HEK293 (cell line): ENCODE measurements at regions not wholly inside any gene's neighbourhood (a gene's known extent, or its start where the extent isn't known, plus 50 kb on each side); places are given as distances from the start of the nearest gene placed in this dataset.

Experiments used
- CTCF ChIA-PET: fragments of 350-600 bp; formaldehyde crosslinking; extraction: SDS; loops from one replicate; lab custom pipeline; 2021; ENCODE audit warnings: antibody characterized with exemption; lab: Yijun Ruan, JAX
- POLR2A ChIA-PET: fragments of 300-600 bp; formaldehyde crosslinking; extraction: SDS; loops from one replicate; lab custom pipeline; 2020; ENCODE audit warnings: antibody characterized with exemption, inconsistent platforms; lab: Yijun Ruan, JAX
- H3K27ac ChIP-seq: fragments of 200-500 bp; sonication (Bioruptor generic); 2 replicates; pipeline ENCODE4 v1.5.1; 2014; ENCODE audit warnings: low read depth, low read length, control low read depth, inconsistent platforms; ENCODE audit errors: extremely low read depth
- H3K36me3 ChIP-seq, 2 experiments: fragments of 200-500 bp in 1 of 2; sonication (Bioruptor generic) in 1 of 2; 1 replicate in 1 of 2; 2 replicates in 1 of 2; pipeline ENCODE4 v1.5.1; 2014 to 2017; ENCODE audit warnings: inconsistent platforms in 2 of 2, low read length in 2 of 2; ENCODE audit not compliant: control insufficient read depth in 2 of 2, insufficient read depth in 1 of 2
- H3K4me1 ChIP-seq: fragments of 200-500 bp; sonication (Bioruptor generic); 2 replicates; pipeline ENCODE4 v1.5.1; 2014; ENCODE audit warnings: mild to moderate bottlenecking, low read length, inconsistent platforms; ENCODE audit not compliant: control insufficient read depth, insufficient read depth
- H3K4me3 ChIP-seq: 2 replicates; pipeline ENCODE4 v1.5.1; 2011; ENCODE audit warnings: low read depth, mild to moderate bottlenecking, control low read depth, low read length, moderate library complexity
- H3K9me3 ChIP-seq: fragments of 200-500 bp; sonication (Bioruptor generic); 2 replicates; pipeline ENCODE4 v1.5.1; 2014; ENCODE audit warnings: low read depth, low read length, inconsistent platforms; ENCODE audit not compliant: control insufficient read depth, insufficient read depth
- BCL11B ChIP-seq: fragments of 450-650 bp; formaldehyde crosslinking; IDR thresholded peaks from 2 replicates; pipeline ENCODE4 v1.5.1; 2016; ENCODE audit warnings: low read depth, missing biosample characterization, missing genetic modification characterization
- KLF1 ChIP-seq: fragments of 450-650 bp; formaldehyde crosslinking; IDR thresholded peaks from 2 replicates; pipeline ENCODE4 v1.5.1; 2016; ENCODE audit warnings: missing biosample characterization, missing genetic modification characterization
- SALL2 ChIP-seq: fragments of 450-650 bp; formaldehyde crosslinking; IDR thresholded peaks from 2 replicates; pipeline ENCODE4 v1.5.0; 2017; ENCODE audit warnings: missing biosample characterization, mild to moderate bottlenecking, missing genetic modification characterization, borderline replicate concordance
- SCRT2 ChIP-seq: fragments of 450-650 bp; formaldehyde crosslinking; IDR thresholded peaks from 2 replicates; pipeline ENCODE4 v1.5.1; 2016; ENCODE audit warnings: missing biosample characterization, missing genetic modification characterization
- TRIM28 ChIP-seq: IDR thresholded peaks from 2 replicates; pipeline ENCODE4 v1.6.1; 2011; ENCODE audit warnings: low read length, control low read depth, borderline replicate concordance
- ZFP41 ChIP-seq: fragments of 450-650 bp; formaldehyde crosslinking; IDR thresholded peaks from 2 replicates; pipeline ENCODE4 v1.5.1; 2016; ENCODE audit warnings: missing biosample characterization, missing genetic modification characterization, borderline replicate concordance
- ZNF169 ChIP-seq: fragments of 450-650 bp; formaldehyde crosslinking; IDR thresholded peaks from 2 replicates; pipeline ENCODE4 v1.5.1; 2016; ENCODE audit warnings: missing biosample characterization, missing genetic modification characterization
- ZNF221 ChIP-seq: fragments of 450-650 bp; formaldehyde crosslinking; IDR thresholded peaks from 2 replicates; pipeline ENCODE4 v1.5.1; 2017; ENCODE audit warnings: missing biosample characterization, missing genetic modification characterization, borderline replicate concordance
- ZNF24 ChIP-seq: fragments of 450-650 bp; formaldehyde crosslinking; IDR thresholded peaks from 2 replicates; pipeline ENCODE4 v1.5.1; 2016; ENCODE audit warnings: missing biosample characterization, missing genetic modification characterization
- ZNF311 ChIP-seq: fragments of 450-650 bp; formaldehyde crosslinking; IDR thresholded peaks from 2 replicates; pipeline ENCODE4 v1.5.1; 2017; ENCODE audit warnings: missing biosample characterization, missing genetic modification characterization, borderline replicate concordance
- ZNF391 ChIP-seq: fragments of 450-650 bp; formaldehyde crosslinking; IDR thresholded peaks from 2 replicates; pipeline ENCODE4 v1.5.1; 2016; ENCODE audit warnings: low read depth, missing biosample characterization, missing genetic modification characterization, borderline replicate concordance
- ZNF416 ChIP-seq: fragments of 450-650 bp; formaldehyde crosslinking; IDR thresholded peaks from 2 replicates; pipeline ENCODE4 v1.5.1; 2016; ENCODE audit warnings: missing biosample characterization, missing genetic modification characterization
- ZNF623 ChIP-seq: fragments of 450-650 bp; formaldehyde crosslinking; IDR thresholded peaks from 2 replicates; pipeline ENCODE4 v1.5.1; 2016; ENCODE audit warnings: missing biosample characterization, missing genetic modification characterization
- ZNF664 ChIP-seq: fragments of 450-650 bp; formaldehyde crosslinking; IDR thresholded peaks from 2 replicates; pipeline ENCODE4 v1.5.1; 2016; ENCODE audit warnings: missing biosample characterization, missing genetic modification characterization
- ZNF677 ChIP-seq: fragments of 450-650 bp; IDR thresholded peaks from 2 replicates; pipeline ENCODE4 v1.5.0; 2018; ENCODE audit warnings: missing biosample characterization, mild to moderate bottlenecking, missing genetic modification characterization, moderate library complexity
- ZXDB ChIP-seq: fragments of 450-650 bp; formaldehyde crosslinking; IDR thresholded peaks from 2 replicates; pipeline ENCODE4 v1.5.1; 2016; ENCODE audit warnings: missing biosample characterization, missing genetic modification characterization
- TF ChIP-seq, protein P1 (sequence below): fragments of 450-650 bp; formaldehyde crosslinking; IDR thresholded peaks from 2 replicates; pipeline ENCODE4 v1.5.1; 2016; ENCODE audit warnings: missing biosample characterization, missing genetic modification characterization
- TF ChIP-seq, protein P2 (sequence below): fragments of 450-650 bp; formaldehyde crosslinking; IDR thresholded peaks from 2 replicates; pipeline ENCODE4 v1.5.1; 2016; ENCODE audit warnings: missing biosample characterization, missing genetic modification characterization
- TF ChIP-seq, protein P3 (sequence below): fragments of 450-650 bp; formaldehyde crosslinking; IDR thresholded peaks from 2 replicates; pipeline ENCODE4 v1.5.1; 2016; ENCODE audit warnings: missing biosample characterization, missing genetic modification characterization
- TF ChIP-seq, protein P4 (sequence below): fragments of 450-650 bp; formaldehyde crosslinking; IDR thresholded peaks from 2 replicates; pipeline ENCODE4 v1.5.1; 2017; ENCODE audit warnings: missing biosample characterization, missing genetic modification characterization
- TF ChIP-seq, protein P5 (sequence below): fragments of 450-650 bp; formaldehyde crosslinking; IDR thresholded peaks from 2 replicates; pipeline ENCODE4 v1.5.1; 2017; ENCODE audit warnings: missing biosample characterization, missing genetic modification characterization
- TF ChIP-seq, protein P6 (sequence below): fragments of 450-650 bp; formaldehyde crosslinking; IDR thresholded peaks from 2 replicates; pipeline ENCODE4 v1.5.1; 2016; ENCODE audit warnings: missing biosample characterization, missing genetic modification characterization

DNA sequence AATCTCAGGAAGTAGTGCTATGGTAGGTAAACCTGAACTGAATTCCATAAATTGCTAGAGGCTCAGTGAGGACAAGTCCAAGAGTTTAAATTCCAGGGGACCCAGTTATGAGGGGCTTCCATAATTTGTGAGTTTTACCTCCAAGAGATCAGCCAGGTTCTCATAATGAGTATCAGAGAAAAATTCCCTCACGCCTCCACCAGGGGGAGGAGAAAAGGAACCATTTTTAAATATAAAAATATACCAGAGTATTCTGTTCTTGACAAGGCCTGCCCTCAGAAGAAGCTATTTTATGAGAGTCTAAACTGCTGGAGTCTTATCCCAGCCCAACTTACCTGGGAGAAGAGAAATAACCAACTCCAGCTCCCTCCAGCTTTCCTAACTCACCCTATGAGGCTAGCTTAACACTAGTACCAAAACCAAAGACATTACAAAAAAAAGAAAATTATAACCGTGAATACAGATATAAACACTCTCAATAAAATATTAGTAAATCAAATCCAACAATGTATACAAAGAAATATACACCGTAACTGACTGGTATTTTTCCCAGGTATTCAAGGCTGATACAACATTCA is 158.7 kb downstream of the TFAP2A start:
- Histone ChIP-seq H3K27ac (no peak overlapping the region), H3K4me3 (no peak overlapping the region), H3K4me1 (no peaks in the 10 kb centered on the region), H3K36me3 (no peaks in the 10 kb centered on the region), H3K9me3 (no peaks in the 10 kb centered on the region)
- CTCF ChIA-PET, result interaction anchor here (0.7 to 1.8 kb wide), 7 partner anchors 9 to 1177 kb away, joined by 3 to 7 read pairs (median 3); no protein-coding TSS in a partner anchor
- TF ChIP-seq, protein P1, sequence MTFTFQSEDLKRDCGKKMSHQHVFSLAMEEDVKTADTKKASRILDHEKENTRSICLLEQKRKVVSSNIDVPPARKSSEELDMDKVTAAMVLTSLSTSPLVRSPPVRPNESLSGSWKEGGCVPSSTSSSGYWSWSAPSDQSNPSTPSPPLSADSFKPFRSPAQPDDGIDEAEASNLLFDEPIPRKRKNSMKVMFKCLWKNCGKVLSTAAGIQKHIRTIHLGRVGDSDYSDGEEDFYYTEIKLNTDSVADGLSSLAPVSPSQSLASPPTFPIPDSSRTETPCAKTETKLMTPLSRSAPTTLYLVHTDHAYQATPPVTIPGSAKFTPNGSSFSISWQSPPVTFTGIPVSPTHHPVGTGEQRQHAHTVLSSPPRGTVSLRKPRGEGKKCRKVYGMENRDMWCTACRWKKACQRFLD (tag by site-specific recombination), result no peak
- TF ChIP-seq TRIM28 (no peak), SCRT2 (tag by site-specific recombination) (no peak), ZNF391 (tag by site-specific recombination) (no peak), ZNF416 (tag by site-specific recombination) (no peak), ZNF169 (no peak), BCL11B (tag by site-specific recombination) (no peak), ZXDB (no peak), ZFP41 (tag by site-specific recombination) (no peak), ZNF221 (no peak)
- TF ChIP-seq, protein P2, sequence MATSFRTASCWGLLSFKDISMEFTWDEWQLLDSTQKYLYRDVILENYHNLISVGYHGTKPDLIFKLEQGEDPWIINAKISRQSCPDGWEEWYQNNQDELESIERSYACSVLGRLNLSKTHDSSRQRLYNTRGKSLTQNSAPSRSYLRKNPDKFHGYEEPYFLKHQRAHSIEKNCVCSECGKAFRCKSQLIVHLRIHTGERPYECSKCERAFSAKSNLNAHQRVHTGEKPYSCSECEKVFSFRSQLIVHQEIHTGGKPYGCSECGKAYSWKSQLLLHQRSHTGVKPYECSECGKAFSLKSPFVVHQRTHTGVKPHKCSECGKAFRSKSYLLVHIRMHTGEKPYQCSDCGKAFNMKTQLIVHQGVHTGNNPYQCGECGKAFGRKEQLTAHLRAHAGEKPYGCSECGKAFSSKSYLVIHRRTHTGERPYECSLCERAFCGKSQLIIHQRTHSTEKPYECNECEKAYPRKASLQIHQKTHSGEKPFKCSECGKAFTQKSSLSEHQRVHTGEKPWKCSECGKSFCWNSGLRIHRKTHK (tag by site-specific recombination), result no peak
- TF ChIP-seq, protein P3, sequence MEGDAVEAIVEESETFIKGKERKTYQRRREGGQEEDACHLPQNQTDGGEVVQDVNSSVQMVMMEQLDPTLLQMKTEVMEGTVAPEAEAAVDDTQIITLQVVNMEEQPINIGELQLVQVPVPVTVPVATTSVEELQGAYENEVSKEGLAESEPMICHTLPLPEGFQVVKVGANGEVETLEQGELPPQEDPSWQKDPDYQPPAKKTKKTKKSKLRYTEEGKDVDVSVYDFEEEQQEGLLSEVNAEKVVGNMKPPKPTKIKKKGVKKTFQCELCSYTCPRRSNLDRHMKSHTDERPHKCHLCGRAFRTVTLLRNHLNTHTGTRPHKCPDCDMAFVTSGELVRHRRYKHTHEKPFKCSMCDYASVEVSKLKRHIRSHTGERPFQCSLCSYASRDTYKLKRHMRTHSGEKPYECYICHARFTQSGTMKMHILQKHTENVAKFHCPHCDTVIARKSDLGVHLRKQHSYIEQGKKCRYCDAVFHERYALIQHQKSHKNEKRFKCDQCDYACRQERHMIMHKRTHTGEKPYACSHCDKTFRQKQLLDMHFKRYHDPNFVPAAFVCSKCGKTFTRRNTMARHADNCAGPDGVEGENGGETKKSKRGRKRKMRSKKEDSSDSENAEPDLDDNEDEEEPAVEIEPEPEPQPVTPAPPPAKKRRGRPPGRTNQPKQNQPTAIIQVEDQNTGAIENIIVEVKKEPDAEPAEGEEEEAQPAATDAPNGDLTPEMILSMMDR (tag by site-specific recombination), result no peak
- TF ChIP-seq, protein P4, sequence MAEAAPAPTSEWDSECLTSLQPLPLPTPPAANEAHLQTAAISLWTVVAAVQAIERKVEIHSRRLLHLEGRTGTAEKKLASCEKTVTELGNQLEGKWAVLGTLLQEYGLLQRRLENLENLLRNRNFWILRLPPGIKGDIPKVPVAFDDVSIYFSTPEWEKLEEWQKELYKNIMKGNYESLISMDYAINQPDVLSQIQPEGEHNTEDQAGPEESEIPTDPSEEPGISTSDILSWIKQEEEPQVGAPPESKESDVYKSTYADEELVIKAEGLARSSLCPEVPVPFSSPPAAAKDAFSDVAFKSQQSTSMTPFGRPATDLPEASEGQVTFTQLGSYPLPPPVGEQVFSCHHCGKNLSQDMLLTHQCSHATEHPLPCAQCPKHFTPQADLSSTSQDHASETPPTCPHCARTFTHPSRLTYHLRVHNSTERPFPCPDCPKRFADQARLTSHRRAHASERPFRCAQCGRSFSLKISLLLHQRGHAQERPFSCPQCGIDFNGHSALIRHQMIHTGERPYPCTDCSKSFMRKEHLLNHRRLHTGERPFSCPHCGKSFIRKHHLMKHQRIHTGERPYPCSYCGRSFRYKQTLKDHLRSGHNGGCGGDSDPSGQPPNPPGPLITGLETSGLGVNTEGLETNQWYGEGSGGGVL (tag by site-specific recombination), result no peak
- TF ChIP-seq, protein P5, sequence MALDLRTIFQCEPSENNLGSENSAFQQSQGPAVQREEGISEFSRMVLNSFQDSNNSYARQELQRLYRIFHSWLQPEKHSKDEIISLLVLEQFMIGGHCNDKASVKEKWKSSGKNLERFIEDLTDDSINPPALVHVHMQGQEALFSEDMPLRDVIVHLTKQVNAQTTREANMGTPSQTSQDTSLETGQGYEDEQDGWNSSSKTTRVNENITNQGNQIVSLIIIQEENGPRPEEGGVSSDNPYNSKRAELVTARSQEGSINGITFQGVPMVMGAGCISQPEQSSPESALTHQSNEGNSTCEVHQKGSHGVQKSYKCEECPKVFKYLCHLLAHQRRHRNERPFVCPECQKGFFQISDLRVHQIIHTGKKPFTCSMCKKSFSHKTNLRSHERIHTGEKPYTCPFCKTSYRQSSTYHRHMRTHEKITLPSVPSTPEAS (tag by site-specific recombination), result no peak
- POLR2A ChIA-PET, result no interaction called here

DNA sequence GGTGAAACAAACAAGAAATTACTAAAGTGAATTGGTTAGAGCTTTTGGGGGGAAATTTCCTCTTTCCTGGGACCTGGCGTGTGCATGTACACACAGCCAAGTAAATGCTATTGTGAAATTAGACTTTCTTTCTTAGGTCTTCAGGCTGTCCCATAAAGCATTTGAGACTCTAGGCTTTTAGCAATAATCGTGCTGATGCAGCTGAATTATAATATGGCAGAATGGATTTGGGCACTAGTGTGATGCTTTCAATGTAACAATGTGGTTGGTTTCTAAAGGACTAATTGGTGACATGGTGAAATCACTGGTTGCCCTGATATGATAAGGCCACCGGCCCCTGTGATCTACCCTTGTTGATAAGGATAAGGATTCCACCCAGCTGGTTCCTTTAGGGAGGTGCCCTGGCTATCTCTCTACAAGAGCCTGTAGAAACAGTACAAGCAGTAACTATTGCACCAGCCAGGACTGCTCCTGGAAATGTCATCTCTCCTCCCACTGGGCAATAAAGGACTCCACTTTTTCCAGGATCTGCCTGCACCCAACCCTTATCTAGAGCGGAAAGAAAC is 164.1 kb downstream of the TFAP2A start:
- ChIA-PET POLR2A (interaction anchor here (1.1 kb wide), 1 partner anchor 154 kb away, joined by 3 read pairs; no protein-coding TSS in a partner anchor), CTCF (no interaction called here)
- H3K4me1 ChIP-seq, result no peaks in the 10 kb centered on the region
- no peaks in the 10 kb centered on the region for H3K9me3 ChIP-seq
- no peak overlapping the region for H3K27ac ChIP-seq
- no peaks in the 10 kb centered on the region for H3K36me3 ChIP-seq
- H3K4me3 ChIP-seq, result no peak overlapping the region
- no peak for TF ChIP-seq ZNF311
- no peak for TF ChIP-seq KLF1 (tag by site-specific recombination)
- no peak for TF ChIP-seq ZNF664 (tag by site-specific recombination)
- TF ChIP-seq ZNF24 (tag by site-specific recombination), result no peak
- TF ChIP-seq, protein P5 (tag by site-specific recombination), result no peak
- TF ChIP-seq, protein P6, sequence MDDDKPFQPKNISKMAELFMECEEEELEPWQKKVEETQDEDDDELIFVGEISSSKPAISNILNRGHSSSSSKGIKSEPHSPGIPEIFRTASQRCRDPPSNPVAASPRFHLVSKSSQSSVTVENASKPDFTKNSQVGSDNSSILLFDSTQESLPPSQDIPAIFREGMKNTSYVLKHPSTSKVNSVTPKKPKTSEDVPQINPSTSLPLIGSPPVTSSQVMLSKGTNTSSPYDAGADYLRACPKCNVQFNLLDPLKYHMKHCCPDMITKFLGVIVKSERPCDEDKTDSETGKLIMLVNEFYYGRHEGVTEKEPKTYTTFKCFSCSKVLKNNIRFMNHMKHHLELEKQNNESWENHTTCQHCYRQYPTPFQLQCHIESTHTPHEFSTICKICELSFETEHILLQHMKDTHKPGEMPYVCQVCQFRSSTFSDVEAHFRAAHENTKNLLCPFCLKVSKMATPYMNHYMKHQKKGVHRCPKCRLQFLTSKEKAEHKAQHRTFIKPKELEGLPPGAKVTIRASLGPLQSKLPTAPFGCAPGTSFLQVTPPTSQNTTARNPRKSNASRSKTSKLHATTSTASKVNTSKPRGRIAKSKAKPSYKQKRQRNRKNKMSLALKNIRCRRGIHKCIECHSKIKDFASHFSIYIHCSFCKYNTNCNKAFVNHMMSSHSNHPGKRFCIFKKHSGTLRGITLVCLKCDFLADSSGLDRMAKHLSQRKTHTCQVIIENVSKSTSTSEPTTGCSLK (tag by site-specific recombination), result no peak
- TF ChIP-seq ZNF677, result no peak
- no peak for TF ChIP-seq SALL2 (tag by site-specific recombination)
- no peak for TF ChIP-seq ZNF623 (tag by site-specific recombination)
